ENCODE measurements at regions not wholly inside any gene's neighbourhood (a gene's known extent, or its start where the extent isn't known, plus 50 kb on each side); places are given as distances from the start of the nearest gene placed in this dataset.

DNA sequence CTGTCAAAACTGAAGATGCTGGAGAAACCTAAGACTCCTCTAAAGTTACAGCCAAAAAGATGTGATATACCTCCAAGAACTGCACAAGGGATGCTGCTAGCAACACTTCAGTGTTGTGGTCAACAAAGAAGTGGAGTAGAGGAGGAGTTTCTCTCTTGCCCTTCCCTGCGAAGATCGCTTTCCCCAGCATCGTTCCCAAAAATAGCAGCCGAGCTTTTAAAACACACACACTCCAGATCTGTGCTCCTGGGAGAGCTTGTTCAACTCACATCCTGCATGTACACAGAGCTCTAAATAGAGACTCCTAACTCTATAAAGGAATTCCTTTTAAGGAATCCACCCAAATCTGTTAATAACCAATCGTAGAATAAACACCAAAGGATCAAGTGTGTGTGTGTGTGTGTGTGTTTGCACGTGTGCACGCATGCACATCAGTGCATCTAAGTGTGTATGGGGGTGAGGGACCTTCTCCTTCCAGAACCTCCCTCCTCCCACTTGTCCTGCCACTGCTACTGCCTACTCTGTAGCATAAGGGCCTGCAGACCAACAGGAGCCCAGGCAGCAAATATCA lies 58.5 kb downstream of the PSMG1 start:
- DNase-seq (ENCODE audit: low read depth) = peak; percentile 34

DNA sequence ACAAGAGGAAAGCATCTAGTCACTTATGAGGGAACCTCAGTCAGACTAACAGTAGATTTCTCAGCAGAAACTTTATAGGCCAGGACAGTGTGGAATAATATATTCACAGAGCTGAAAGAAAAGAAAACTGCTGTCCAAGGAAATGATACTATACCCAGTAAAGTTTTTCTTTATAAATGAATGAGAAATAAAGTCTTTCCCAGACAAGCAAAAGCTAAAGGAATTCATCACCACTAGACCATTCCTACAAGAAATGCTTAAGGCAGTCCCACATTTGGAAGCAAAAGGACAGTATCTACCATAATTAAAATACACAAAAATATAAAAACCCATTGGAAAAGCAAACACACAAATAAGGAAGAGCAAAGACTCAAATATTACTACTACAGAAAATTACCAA lies 59.9 kb downstream of the PSMG1 start:
- no peak for DNase-seq (ENCODE audit: low read depth)

DNA sequence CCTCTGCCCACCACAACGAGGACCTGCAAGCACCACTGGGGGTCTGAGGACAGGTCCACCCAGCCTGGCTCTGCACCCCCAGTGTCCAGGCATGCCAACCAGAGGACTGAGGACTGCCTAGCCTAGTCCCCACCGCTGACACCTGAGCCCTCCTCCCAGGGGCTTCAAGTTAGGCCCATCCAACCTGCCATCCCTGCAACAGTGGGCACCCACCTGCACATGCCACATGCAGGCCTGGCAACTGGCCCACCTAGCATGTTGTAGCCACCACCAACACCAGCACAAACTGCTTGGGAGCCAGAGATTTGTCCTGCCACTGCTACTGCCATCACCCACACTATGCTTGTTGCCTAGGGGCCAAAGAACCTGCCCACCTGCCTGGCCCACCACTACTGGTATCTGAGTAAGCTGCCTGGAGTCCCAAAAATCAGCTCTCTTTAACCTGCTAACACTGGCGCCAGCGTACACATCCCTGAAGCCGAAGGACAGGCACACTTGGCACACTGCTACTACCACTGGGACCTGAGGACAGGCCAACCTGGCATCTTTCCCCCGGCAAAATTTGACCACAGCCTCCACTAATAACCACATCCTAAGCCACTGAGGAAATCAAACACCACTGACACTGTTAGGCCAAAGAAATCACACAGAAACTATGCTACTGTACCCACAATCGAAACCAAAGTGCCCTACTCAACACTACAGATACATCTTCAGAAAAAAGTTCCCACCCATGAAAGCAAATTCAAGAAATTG lies 61.5 kb downstream of the PSMG1 start:
- DNase-seq (ENCODE audit: low read depth) = no peak

DNA sequence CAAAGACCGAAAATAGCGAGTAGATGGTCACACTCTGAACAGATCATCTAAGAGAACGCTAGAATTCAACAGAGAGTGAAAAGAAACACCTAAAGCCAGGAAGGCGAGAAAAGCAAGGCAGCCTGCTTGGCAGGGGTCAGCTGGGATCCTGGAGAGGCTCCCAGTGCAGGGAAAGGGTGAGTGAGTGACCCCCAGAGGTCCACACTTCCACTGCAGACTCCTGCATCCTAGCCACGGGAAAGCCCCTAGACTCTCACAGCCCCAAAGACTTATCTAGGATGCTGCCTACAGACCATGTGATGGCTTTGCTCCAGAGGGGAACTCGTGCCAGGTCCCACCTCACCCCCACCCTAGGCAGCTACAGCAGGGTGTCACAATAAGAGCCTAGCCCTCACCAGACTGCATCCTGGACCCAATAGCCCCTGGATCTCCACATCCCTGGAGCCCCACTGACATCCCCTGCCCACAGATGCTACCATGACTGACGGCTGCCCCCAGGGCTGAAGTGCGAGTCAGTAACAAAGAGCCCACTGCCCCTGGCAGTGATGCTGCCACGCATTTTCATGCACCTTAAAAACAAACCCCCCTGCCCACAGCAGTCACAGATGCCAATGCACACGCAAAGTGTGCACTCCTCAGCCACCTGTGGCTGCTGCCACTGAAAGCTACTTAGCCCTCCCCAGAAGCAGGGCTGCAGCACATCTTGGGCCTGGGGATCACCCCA lies 62.2 kb downstream of the PSMG1 start:
- DNase-seq (ENCODE audit: low read depth) = no peak

DNA sequence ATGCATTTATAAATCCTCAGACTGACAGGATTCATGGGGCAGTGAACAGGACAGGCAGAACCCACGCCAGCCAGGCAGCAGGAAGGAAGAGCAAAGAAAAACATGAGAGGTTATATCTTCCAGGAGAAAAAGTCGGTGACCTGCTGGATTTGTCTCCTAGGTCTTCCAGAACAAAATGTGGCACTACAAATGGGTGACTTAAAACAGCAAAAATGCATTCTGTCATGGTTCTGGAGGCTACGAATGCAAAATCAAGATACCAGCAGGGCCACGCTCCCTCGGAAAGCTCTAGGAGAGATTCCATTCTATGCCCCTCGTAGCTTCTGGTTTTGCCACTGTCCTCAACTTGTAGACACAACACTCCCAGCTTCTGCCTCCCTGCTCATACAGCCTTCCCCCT lies 63.4 kb downstream of the PSMG1 start:
- DNase-seq (ENCODE audit: low read depth) = no peak

DNA sequence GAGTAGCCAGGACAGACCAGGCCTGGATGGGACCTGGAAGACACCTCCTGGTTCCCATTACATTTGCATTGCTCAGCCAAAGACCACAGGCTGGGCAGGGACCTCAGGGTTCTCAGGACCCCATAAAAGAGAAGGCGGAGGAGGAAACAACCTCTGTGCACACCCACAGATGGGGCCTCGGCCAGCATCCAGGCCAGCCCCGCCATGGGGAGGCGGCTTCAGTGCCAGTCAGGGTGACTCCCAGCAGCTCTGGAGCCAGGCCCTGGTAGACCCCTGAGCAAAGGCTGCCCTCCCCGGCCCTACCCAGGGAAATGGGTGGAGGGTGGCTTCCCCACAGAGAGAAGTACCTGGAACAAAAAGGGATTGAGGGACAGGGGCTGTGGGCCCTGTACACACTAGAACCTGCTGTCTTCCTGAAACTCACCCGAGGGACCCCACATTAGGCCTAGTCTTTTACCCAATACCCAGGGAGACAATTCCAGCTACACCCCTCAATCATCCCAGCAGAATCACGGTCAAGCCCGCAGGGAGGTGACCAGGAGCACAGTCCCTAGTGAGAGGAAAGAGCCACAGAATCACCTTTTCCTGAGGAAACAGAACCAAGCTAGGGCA lies 64.5 kb downstream of the PSMG1 start:
- no peak for DNase-seq (ENCODE audit: low read depth)

DNA sequence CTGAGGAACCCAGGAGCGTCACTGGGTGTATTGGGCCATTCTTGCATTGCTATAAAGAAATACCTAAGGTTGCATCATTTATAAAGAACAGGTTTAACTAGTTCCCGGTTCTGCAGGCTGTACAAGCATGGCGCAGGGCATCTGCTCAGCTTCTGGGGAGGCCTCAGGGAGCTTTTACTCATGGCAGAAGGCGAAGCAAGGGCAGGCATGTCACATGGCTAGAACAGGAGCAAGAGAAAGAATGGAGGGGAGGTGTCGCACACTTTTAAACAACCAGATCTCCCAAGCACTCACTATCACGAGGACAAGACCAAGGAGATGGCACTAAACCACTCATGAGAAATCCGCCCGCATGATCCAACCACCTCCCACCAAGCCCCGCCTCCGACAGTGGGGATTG lies 65.2 kb downstream of the PSMG1 start:
- no peak for DNase-seq (ENCODE audit: low read depth)

DNA sequence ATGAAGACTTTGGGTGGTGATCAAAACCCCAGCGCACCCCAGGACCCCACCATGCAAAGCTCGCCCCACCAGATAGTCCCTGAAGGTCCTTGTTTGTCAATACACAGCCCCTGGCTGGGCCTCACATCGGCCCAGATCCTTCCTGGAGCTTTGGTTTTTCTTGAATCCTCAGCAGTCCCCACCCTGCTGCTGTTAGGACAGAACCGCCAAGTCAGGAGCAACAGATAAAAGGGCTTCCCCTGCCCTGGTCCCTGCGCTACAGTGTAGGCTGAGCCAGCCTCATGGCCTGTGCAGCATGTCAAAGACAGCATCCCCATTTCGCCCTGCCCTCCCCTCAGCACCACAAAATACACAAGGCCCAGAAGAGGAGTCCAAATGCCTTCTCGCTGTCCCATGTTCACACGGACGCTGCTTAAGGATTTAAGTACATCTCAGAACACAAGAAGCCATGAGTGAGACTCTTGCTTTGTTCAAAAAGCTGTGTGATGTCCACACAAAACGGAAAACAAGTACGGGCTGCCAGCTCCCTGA lies 65.7 kb downstream of the PSMG1 start:
- DNase-seq (ENCODE audit: low read depth) = no peak

DNA sequence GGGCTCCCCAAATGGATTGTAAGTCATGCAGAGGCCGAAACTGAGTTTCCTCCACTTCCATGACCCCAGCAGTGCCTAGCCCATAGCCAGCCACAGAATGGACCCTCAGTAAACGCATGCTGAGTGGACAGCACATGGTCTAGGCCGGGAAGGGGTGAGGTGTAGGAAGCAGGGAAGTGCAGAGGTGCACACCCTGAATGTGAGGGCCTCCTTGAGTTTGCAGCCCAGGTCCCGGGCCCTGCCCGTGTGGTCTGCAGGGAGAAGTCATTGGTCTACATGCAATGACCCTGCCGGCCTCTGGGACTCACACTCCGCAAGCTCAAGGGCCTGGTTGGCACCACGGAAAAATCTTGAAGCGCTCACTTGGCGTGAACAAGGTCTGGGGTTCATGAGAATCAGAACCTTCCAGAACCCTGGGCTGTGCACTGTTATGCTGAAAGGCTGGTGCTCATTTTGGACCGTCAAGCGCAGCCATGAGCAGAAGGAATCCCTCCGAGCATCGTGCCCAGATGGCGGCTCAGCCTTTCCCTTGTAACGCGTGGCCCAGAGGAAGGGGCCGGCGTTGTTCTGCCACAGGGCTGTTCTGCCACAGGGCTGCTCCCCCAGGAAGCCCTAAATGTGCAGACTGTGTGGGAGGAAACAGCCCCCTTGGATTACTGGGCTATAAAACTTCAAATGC lies 66.4 kb downstream of the PSMG1 start:
- no peak for DNase-seq (ENCODE audit: low read depth)

DNA sequence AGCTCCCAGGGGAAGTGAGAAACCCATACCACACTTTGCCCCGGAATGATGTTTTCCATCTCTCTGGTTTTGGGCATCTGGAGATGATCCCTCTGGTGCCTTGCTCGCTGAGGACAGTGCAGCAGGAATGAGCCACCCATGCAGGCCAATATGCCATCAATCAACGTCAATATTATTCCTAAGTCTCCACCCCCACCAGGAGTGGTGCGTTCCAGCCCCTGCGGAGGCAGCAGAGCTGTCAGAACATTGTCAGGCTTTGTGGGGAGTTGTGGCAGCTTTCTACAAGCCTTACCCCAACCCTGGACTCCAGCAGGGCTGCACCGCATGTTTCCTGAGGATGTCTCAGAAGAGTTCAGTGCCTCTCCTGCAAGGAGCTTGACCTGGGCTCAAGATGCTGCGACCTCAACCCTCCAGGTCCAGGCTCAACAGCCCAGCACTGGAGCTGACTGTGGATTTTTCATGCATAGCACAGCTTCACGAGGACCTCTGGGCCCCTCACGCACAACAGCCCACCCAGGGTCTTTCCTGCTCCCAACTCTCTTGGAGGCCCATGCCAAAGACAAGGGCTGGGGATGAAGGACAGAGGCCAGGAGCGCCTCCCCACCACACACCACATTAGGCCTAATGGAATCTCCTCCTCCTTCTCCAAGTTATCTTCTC lies 67.5 kb downstream of the PSMG1 start:
- DNase-seq (ENCODE audit: low read depth) = no peak

DNA sequence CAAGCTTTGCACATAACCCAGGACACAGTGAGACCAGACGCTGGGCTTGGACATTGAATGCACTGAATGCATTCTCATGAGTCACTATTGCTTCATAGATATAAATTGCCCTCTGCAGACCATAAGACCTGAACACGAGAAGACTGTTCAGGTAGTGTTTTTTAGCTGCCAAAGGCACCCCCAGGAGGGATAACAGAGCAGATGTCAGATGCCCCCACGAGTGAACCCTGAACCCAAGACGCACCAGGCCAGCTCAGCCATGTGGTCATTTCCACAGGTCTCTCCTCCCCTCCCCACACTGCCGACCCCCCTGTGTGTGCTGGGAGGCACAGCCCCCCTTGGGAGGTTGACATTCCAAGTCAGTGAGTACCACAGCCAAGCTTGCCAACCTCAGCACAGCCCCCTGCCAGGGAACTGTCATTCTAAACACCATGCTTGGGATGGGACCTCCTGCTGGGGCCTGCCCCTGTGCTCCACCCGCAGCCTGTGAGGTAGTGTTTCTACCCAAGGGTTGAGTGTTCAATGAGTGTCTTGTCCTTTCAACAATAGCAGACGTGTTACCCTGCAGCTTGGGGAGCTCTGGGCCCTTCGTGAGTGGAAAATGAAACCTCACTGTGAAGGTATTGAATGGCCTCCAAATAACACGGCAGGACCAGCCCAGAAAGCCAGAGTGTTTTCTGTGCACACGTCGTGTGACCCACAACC lies 68.2 kb downstream of the PSMG1 start:
- peak; percentile 72 for DNase-seq (ENCODE audit: low read depth)

DNA sequence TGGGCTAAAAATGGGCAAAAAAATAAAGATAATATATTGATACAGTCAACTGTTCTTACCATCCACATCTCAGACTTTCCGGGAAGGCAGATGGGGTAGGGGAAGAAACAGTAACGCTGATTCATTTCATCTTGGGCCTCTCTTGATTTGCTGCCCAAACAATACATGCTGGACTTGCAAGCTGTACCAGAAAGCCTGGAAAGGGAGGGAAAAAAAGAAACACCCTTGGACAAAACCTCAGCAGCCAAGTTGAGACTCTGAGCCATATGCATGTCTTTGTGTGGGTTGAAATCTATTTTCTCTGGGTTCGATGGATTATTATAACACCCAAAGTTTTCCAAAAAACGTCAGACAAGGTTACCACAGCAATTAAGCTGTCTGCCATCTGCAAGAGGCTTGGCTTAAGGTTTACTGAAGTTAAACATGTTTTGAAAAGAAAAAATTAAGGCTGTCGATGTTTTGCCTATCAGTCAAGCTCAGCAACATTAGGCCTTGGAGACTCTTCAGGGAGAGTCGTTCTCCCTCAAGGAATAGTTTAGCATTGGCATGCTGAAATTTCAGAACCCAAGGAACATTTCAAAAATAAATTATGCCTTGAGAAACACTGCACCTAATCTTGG lies 71.2 kb downstream of the PSMG1 start:
- no peak for DNase-seq (ENCODE audit: low read depth)

DNA sequence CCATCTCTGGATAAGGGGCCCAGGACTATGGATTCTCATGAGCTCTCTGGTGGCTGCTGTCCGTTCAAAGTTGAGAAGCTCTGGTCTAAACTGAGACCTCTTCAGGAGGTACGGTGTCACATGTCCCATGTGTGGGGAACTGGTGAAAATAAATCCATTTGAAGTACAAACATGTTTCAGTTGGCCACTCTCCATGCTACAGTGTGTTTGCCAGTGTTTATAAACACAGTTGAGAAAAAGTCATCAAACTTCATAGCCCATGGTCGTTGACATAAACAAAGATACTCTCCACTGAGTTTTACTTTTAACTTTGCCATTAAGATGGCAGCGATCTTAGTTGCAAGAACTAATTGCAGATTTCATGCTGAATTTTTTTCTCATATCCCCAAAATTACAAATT lies 72.8 kb downstream of the PSMG1 start:
- DNase-seq (ENCODE audit: low read depth) = no peak

DNA sequence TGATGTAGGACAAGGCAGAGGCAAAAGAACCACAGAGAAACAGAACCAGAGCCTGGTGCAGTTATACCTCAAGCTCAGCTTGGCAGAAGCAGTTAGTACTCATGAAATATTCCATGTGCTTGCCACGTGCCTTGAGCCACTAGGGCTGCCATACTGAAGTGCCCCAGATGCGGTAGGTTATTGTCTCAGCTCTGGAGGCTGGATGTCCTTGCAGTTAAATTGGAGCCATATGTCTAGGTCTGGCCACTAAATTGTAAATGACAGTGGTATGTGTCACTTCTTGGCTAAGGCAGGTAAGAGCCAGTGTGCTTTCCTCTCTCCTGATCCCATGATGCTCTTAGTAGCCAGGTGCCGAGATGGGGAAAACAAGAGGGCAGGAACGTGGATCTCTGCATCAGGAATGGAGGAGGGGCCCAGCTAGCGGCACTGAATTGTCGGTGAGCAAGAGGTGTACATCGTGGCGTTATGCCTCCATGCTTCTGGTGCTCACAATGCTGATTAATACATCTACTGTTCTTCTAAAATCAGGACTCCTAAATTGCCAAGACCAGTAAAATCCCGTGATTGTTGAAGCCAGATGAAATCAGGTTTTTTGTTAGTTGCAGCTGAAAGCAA lies 73.5 kb downstream of the PSMG1 start:
- no peak for DNase-seq (ENCODE audit: low read depth)

DNA sequence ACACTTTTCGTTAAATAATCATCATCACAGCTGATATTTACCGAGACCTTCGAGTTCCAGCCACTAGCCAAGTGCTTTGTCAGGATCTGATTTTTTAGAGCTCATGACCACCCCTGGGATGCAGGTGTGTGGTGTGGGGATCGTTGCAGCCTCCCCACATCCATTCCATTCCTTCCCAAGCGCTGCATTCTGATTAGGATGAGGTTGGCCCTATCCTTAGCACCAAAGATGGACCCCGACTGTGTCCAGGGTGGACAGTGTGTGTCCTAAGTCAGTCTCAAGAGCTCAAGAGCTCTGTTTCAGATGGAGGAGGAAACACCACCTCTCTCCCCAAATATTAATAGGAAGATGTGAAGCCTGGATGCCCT lies 74.1 kb downstream of the PSMG1 start:
- DNase-seq (ENCODE audit: low read depth) = no peak

DNA sequence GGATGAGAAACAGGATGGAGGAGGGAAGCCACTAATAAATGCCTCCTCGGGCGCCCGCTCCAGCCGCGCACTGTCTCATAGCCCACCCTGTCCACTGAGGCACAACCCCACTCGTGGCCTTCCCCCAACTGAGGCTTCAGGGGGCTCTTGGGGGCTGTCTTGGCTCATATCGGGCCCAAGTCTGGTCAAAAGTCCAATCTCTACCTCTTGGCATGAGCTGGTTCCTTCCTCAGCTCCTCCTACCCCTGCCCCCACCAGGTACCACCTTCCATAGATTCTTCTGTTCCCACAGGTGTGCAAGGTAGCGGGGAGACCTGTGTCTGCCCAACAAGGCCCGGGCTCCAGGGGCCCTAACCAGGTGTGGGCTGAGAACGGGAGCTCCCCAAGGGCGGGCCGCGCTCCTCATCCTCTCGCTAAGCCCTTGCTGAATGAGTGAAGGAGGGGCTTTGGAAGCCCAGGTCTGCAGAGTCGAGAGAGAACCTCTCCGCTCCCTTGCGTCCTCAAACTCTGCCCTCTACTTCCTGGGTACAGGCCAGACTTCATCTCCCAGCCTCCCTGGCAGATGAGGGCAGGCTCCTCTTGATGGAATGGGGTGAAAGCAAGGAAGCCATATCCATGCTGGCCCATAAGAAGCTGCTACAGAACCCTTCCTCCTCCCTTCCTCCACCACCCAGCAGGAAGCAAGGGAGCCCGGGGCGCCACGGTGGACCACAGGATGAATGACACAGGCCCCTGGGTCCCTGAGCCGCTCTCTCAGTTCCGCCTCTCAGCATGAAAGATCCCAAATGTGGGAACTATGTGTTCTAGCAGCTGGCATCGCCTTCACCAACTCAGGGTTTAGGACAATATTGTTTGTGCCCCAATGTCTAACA lies 74.7 kb downstream of the PSMG1 start:
- DNase-seq (ENCODE audit: low read depth) = no peak

DNA sequence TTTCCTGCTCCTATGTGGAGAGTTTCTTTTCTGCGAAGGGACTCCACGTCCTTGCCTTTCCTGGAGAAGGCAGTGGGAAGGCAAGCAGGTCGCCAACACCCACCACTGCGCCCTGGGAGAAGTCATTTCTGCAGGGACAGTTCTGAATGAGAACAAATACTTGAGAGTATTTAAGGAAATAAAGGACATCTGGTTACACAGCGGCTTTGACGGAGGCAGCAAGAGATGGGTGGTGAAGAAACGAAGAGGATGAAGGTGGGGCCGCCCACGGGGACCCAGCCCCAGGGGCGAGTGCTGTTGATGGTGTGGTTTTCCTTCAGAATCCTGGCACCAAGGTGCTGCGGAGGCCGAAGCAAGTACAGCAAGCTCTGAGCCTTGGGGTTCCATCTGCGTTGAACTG lies 75.5 kb downstream of the PSMG1 start:
- DNase-seq (ENCODE audit: low read depth) = no peak

DNA sequence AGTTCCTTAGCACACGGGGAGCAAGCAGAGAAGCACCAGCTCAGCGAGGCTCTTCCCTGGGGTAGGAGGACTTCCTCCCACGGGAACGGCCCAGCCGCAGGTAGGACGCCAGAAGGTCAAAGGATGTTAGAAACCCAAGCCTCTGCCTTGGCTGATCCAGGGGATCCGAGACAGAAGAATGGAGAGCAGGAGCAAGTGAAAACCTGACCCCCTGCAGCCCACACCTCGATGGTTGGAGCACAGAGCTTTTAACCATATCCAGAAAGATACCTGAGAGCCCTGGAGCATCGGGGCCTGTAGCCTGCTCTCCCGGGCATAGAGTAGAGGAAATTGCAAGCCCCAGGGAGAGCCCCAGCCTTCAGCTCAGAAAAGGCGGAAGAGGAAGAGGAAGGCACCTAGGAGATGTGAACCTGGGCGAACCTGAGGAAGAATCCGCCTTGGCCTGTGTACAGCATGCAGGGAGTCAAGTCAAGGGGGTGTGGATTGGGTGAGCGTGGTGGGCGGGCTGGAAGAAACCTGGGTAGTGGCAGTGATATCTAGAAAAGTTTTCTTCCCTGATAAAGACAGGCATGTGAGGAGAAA lies 76.3 kb downstream of the PSMG1 start:
- no peak for DNase-seq (ENCODE audit: low read depth)

DNA sequence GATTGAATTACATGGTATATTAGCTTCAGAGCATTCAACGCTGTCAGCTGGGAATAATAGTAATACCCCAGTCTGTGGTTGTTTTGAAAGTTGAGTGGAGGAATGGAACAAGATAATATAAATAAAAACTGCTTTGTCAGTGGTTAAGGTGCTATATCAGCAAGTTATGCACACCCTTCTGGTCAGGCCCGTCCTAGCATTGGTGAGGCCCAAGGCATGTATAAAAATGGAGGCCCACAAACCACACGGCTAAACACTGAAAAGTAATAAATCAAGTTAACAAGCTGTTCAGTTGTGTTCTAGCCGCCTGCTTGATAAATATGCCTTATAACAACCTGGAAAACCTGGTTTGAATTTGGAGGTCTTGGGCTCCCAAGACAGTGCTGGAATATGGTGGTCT lies 77.4 kb downstream of the PSMG1 start:
- DNase-seq (ENCODE audit: low read depth) = no peak

All from EH (cell line).